Posterior vena cava (tissue), 2 donors: ENCODE measurements at regions not wholly inside any gene's neighbourhood (a gene's known extent, or its start where the extent isn't known, plus 50 kb on each side); places are given as distances from the start of the nearest gene placed in this dataset.

Experiments
- DNase-seq: peaks from one replicate; pipeline ENCODE4 v3.0.0-alpha.2; 2020; ENCODE audit warnings: low spot score
- intact Hi-C, 2 donors: fragments of 100-400 bp; cut with DNase I; formaldehyde crosslinking; loops; one replicate each; pipeline versions ENCODE4 v1.14.1 to v1.14.2; 2022 to 2023
- donor health status: DM: yes; HTN: yes; CAD: no.
- donor health status: DM: yes; HTN: yes; CAD: no.

DNA sequence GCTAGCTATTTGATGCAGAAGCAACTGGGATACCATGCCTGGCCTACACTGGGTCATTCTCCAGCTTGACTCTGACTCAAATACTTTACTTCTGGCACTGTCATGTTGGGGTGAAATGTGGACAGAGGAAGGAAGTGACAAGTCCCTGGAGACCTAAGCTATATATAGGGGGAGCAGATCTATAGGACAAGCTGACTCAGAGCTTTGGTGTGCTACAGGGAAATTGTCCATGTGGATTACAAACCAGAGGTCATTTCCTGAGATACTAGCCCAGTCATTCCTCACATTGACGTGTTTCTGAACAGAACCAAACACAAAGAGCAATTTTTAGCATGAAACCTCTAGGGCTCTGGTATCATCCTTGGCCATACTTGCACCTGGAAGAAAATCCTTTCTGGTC, 531.6 kb upstream of the CLINT1 start:
- DNase-seq = no peak
- intact Hi-C loops = no loop called here

DNA sequence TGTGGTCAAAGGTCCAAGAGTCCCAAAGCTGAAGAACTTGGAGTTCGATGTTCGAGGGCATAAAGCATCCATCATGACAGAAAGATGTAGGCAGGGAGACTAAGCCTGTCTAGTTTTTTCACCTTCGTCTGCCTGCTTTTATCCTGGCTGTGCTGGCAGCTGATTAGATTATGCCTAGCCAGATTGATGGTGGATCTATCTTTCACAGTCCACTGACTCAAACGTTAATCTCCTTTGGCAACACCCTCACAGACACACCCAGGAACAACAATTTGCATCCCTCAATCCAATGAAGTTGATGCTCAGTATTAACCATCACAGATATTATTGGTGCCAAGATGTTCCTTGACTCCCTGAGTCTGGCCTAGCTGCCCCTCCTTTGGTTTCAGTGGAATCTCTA, 530.8 kb upstream of the CLINT1 start:
- DNase-seq = no peak
- intact Hi-C loops = loop anchor here in 1 of 2 donors (10.0 kb wide), 1 partner anchor 75 kb away; no protein-coding TSS in a partner anchor

- intact Hi-C loops = loop anchor here in 1 of 2 donors (10.0 kb wide), 1 partner anchor 77 kb away; no protein-coding TSS in a partner anchor
- DNase-seq = no peak
These were observed 529.1 kb upstream of the CLINT1 start for GRCh38 chr5:158388021-158388420.

DNA sequence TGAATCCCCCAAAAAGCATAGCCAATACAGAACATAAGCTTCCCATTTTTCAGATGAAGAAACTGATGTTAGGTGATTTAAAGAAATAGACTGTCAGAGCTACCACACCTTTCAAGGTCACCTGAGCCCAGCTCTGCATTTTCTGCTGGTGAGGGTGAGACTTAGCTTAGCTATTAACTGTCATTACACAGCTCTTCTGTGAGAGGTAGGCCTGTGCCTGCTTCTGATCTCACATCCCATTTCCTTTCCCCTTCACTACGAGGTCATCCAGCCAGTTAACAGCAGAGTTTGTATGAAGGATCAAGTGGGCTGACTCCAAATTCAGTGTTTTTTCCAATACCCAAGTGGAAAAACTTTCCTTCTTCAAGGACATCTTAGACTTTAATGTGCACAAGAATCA, 528.6 kb upstream of the CLINT1 start:
- intact Hi-C loops = loop anchor here in 1 of 2 donors (10.0 kb wide), 1 partner anchor 77 kb away; no protein-coding TSS in a partner anchor
- DNase-seq = no peak

GRCh38 chr5:158385982-158386381, 527.0 kb upstream of the CLINT1 start:
- intact Hi-C loops = loop anchor here in 1 of 2 donors (10.0 kb wide), 1 partner anchor 79 kb away; no protein-coding TSS in a partner anchor
- no peak for DNase-seq

GRCh38 chr5:158384535-158385481, 525.9 kb upstream of the CLINT1 start:
- DNase-seq = no peak
- intact Hi-C loops = loop anchor here in 1 of 2 donors (10.0 kb wide), 1 partner anchor 80 kb away; no protein-coding TSS in a partner anchor

DNA sequence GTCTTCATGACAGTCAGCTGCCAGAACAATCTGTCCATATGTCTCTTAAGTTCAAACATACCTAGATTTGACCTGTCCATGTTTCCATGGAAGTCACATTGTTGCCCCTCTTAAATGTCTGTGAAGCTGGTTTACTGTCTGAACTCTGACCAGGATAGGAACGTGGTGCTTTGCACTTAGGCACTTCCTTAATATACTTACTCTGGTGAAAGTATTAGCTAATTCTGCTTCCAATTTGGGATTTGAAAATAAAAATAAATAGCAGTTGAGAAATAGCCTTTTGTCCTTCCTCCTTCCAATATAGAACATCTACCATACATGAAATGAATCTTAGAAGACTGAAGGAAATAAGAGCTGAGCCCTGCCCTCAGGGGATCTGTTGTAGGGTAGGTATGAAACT, 524.5 kb upstream of the CLINT1 start:
- no peak for DNase-seq
- intact Hi-C loops = loop anchor here in 1 of 2 donors (10.0 kb wide), 1 partner anchor 81 kb away; no protein-coding TSS in a partner anchor

- peak; percentile 92 for DNase-seq
- intact Hi-C loops = loop anchor here in 1 of 2 donors (10.0 kb wide), 1 partner anchor 82 kb away; no protein-coding TSS in a partner anchor
These were observed 523.5 kb upstream of the CLINT1 start for GRCh38 chr5:158382473-158382872.

GRCh38 chr5:158381614-158382160, 522.7 kb upstream of the CLINT1 start:
- intact Hi-C loops = loop anchor here in 1 of 2 donors (10.0 kb wide), 1 partner anchor 83 kb away; no protein-coding TSS in a partner anchor
- no peak for DNase-seq

DNA sequence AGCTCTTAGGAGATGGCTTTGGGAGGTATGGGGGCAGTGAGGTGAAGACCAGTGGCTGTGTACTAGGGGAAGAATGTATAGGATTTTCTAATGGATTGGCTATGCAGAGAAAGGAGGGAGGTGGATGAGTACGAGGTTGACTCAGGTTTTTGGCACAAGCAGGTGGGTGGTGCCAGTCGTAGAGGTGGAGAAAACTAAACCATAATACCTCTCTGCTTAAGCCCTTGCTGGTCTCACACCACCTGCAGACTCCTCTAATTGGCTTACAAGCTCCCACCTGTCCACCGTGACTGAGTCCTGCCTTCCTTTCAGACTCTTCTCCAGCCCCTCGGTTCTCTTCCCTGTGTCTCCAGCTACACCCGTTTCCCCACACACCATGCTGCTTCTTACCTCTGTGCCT, 521.7 kb upstream of the CLINT1 start:
- DNase-seq = no peak
- intact Hi-C loops = loop anchor here in 1 of 2 donors (10.0 kb wide), 1 partner anchor 84 kb away; no protein-coding TSS in a partner anchor

- intact Hi-C loops = loop anchor here in 1 of 2 donors (5.0 kb wide), 1 partner anchor 1453 kb away; no protein-coding TSS in a partner anchor
These were observed 520.0 kb upstream of the CLINT1 start for GRCh38 chr5:158378931-158379330.

DNA sequence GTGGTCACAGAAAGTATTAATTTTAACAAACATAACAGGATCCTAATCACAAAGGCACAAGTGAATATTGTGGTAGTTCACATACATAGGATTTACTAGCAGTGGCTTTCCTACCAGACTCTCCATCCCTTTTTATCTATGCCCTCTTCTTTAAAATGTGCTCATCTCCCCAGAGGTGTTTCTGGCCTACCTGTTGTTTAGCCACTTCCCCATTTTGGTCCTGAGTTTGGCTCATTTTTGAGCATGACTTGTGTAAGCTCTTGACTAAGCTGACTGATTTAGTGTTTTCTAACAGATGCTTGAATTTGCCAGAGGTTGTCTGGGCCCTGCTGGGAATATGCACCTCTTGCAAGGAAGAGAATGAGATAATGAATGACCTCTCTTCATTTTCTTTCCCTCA, 517.7 kb upstream of the CLINT1 start:
- no peak for DNase-seq
- intact Hi-C loops = loop anchor here in 1 of 2 donors (5.0 kb wide), 1 partner anchor 1456 kb away; no protein-coding TSS in a partner anchor

More at GRCh38 chr5:158378931-158379330, 520.0 kb upstream of the CLINT1 start:
- no peak for DNase-seq

DNA sequence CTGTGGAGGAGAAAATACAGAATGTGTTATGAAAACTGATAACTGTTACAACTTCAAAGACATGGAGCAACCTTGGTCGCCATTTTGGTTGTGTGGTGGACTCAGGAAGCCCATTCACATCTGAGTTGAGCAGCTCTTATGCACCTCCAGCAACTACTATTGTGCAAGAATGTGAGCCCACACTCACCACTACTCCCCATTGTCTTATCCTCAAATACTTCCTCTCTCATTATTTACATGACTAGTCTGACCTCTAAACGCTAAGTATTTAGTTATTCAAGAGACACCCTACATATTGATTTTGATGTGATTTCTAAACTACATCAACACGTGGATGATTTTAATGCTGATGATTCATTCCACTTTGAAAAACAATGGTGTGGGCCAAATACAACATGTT, 516.6 kb upstream of the CLINT1 start:
- intact Hi-C loops = loop anchor here in 1 of 2 donors (5.0 kb wide), 1 partner anchor 1457 kb away; no protein-coding TSS in a partner anchor
- no peak for DNase-seq

- DNase-seq = no peak
- intact Hi-C loops = no loop called here
These were observed 514.9 kb upstream of the CLINT1 start for GRCh38 chr5:158373608-158374395.

DNA sequence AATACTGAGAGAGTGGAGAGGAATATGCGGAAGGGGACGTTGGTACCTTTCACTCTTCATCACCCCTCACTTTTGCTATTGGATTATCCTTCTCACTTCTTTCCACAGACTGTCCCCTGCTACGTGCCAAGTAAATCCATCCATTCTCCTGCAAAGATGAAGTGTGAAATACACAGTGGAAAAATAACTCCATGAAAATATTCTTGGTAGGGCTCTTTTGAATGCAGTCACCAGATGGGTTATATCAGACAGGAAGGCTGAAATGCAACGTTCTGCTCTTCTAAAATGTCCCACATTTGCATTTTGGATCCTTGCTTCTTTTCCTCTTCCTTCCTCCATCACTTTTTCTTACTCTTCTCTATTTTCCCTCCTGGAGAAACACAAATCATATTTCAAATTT, 510.3 kb upstream of the CLINT1 start:
- no peak for DNase-seq
- intact Hi-C loops = no loop called here

GRCh38 chr5:158368686-158369085, 509.7 kb upstream of the CLINT1 start:
- no peak for DNase-seq
- intact Hi-C loops = no loop called here

- no peak for DNase-seq
- intact Hi-C loops = no loop called here
These were observed 505.4 kb upstream of the CLINT1 start for GRCh38 chr5:158364367-158364766.

DNA sequence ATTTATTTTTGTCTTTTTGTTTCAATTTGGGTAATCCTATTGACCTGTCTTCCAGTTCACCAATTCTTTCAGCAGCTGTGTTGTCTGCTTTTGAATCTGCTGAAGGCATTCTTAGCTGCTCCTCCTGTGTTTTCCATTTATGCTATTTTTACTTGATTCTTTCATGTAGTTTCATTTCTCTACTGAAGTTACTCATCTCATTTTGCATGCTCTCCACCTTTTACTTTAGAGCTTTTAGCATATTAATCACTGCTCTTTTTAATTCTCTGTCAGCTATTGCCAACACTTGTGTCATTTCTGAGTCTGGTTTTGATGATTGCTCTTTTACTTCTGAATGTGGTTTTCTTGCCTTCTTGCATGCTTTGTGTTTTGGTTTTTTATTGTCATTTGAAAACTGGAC, 496.0 kb upstream of the CLINT1 start:
- intact Hi-C loops = no loop called here
- no peak for DNase-seq

DNA sequence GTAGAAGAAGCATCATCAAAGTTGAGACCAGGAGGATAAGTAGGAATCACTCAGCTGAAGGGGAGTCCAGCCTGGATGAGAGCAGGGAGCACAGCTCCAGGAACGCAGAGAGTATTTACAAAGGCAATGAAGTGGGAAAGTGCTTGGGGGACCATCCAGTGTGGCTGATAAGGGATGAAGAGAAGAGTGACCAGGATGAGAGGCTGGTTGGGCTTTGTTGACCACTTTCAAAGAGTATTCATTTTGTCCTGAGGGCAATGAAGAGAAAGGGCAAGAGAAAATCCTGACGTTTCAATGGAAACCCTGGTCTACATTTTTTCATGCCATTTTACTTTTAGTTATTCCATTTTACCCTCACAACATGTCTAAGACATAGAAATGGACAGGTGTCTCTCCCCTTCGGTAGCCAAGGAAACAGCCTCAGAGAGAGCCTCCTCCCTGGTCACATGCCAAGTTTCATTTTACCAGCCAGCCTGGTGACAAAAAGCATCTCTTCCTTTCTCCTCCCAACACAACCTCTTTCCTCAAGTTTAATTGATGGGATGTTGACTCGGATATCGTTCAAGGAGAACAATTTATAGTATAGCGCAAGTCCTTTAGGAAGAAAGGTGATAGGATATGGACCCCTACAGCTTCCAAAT, 492.7 kb upstream of the CLINT1 start:
- intact Hi-C loops = no loop called here
- DNase-seq = no peak
